Right lobe of liver (tissue), 4 donors: ENCODE measurements at regions not wholly inside any gene's neighbourhood (a gene's known extent, or its start where the extent isn't known, plus 50 kb on each side); places are given as distances from the start of the nearest gene placed in this dataset.

ENCODE experiments used
- POLR2A ChIP-seq: fragments of 450-650 bp; IDR thresholded peaks from one replicate; pipeline ENCODE4 v1.6.1; 2017; ENCODE audit warnings: antibody characterized with exemption, mild to moderate bottlenecking
- TF ChIP-seq, protein P1 (sequence below), 4 donors: fragments of 200-600 bp in 3 of 4; fragments of 450-650 bp in 1 of 4; IDR thresholded peaks; one replicate each; pipeline versions ENCODE4 v1.5.1 to v1.8.0; 2016 to 2022; ENCODE audit warnings: antibody characterized with exemption in 4 of 4, mild to moderate bottlenecking in 2 of 4
- donor health status: DM: no; HTN: no; CAD: no.
- donor health status: DM: no; HTN: no; CAD: no.
- donor health status: DM: no; HTN: yes; CAD: no.

DNA sequence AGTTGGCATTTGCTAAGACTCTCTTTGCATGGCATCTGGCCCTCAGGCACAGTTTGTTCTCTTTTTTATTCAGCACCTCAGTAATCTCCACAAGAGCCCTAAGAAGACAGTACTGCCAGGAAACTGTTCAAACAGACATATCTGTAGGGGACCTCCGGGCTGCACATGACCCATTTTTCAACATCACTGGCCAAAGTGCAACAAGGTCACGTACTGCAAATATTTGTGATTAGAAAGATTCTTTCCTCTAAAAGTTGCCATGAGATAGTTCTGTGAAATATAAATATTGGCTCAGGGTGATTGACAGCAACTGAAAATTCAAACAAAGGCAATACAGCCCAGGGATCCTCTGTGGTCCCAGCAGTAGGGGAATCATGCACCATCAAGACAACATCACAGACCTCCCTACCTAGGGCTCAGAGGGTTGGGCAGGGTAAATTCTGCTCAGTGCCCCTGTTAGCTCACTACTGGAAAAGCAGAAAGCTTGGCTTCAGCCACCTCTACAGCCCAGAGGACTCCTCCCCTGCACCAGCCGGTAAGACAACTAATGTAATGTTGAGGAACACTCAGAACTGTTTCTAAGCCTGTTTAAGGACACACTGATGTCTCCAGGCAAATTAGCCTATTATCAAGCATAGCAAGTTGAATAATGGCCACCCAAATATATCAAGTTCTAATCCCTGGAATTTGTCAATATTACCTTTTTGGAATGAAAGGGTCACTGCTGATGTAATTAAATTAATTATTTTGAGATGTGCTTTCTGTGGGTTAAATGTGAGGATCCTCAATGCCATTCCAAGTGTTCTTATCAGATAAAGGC is 117.4 kb upstream of the LPP start:
- TF ChIP-seq, protein P1, sequence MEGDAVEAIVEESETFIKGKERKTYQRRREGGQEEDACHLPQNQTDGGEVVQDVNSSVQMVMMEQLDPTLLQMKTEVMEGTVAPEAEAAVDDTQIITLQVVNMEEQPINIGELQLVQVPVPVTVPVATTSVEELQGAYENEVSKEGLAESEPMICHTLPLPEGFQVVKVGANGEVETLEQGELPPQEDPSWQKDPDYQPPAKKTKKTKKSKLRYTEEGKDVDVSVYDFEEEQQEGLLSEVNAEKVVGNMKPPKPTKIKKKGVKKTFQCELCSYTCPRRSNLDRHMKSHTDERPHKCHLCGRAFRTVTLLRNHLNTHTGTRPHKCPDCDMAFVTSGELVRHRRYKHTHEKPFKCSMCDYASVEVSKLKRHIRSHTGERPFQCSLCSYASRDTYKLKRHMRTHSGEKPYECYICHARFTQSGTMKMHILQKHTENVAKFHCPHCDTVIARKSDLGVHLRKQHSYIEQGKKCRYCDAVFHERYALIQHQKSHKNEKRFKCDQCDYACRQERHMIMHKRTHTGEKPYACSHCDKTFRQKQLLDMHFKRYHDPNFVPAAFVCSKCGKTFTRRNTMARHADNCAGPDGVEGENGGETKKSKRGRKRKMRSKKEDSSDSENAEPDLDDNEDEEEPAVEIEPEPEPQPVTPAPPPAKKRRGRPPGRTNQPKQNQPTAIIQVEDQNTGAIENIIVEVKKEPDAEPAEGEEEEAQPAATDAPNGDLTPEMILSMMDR (IDR thresholded peaks at IDR 0.05), result no peak
- no peak for TF ChIP-seq POLR2A
